ENCODE measurements at regions not wholly inside any gene's neighbourhood (a gene's known extent, or its start where the extent isn't known, plus 50 kb on each side); places are given as distances from the start of the nearest gene placed in this dataset.

DNA sequence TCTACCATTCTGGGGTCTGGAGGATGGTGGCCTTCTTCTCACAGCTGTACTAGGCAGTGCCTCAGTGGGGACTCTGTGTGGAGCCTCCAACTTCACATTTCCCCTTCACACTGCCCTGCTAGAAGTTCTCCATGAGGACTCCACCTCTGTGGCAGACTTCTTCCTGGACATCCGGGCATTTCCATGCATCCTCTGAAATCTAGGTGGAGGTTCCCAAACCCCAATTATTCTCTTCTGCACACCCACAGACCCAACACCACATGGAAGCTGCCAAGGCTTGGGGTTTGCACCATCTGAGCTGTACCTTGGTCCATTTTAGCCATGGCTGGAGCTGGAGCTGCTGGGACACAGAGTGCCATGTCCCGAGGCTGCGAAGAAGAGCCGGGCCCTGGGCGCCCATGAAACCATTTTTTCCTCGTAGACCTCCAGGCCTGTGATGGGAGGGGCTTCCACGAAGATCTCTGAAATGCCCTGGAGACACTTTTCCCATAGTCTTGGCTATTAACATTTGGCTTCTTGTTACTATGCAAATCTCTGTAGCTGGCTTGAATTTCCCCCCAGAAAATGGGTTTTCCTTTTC, 170.5 kb downstream of the FOXD2 start:
- no peak for DNase-seq

DNA sequence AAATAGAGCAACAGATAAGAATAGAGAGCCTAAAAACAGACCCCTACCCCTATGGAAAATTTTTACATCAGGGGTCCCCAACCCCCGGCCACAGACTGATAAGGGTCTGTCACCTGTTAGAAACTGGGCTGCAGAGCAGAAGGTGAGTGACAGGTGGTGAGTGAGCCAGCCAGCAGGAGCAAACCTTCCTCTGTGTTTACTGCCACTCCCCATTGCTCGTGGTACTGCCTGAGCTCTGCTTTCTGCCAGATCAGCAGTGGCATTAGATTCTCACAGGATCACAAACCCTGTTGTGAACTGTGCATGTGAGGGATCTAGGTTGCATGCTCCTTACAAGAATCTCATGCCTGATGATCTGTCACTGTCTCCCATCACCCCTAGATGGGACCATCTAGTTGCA, 174.1 kb downstream of the FOXD2 start:
- no peak for DNase-seq

DNA sequence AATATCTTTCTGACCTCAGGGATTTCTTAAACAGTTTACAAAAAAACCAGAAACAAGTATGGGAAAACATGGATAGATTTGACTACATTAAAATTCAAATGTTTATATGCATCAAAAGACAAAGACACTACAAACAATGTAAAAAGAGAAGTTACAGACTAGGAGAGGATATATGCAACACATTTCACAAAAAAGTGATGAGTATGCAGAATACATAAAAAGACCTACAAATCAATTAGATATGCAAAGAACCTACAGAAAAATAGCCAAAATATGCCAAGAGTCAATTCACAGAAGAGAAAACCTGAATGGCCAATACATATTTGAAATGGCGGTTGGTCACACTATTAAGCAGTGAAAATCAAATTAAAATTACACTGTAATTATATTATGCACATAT, 175.0 kb downstream of the FOXD2 start:
- no peak for DNase-seq

- DNase-seq, result no peak
These were observed 178.2 kb downstream of the FOXD2 start for GRCh38 chr1:47616036-47616435.

DNA sequence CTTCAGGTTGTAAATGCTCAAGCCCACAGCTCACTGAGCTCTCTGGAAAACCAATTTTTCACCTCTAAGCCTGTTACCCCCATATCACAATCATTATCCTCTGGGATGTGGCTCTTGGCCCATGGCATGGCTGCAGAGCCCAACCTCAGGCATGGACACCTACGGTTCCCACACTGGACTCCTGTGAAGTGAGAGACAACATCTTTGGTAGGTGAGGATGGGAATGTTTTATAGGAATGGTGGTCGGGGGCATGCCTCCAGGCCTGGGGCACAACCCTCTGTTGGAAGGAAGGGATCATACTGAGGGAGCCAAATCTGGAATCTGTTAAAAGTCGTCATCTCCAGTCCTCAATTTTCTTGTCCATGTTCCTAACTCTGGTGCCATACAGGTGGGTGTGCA, 179.1 kb downstream of the FOXD2 start:
- no peak for DNase-seq

- DNase-seq, result no peak
These were observed 179.8 kb downstream of the FOXD2 start for GRCh38 chr1:47617381-47618221.

DNA sequence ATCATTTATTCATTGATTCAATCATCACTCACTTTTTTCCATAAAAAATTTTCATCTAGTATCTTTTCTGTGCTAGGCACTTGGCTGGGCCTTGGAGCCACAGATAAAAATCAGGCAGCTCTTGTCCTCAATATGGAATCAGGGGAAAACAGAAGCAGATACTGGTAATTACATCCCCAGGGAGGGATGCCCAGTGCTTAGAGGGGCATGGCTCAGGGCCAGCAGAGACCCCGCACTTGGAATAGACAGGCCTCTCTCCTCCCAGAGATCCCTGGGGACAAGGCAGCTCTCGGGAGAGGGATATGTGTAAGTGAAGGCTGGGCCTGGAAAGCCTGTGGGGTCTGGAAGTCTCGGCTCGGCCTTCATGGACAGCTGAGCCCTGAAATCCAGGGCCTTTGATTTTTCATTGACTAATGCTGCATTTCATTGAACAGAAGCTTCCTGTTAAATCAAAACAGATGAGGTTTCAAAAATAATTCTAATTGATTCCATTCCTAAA, 180.4 kb downstream of the FOXD2 start:
- DNase-seq, result no peak

DNA sequence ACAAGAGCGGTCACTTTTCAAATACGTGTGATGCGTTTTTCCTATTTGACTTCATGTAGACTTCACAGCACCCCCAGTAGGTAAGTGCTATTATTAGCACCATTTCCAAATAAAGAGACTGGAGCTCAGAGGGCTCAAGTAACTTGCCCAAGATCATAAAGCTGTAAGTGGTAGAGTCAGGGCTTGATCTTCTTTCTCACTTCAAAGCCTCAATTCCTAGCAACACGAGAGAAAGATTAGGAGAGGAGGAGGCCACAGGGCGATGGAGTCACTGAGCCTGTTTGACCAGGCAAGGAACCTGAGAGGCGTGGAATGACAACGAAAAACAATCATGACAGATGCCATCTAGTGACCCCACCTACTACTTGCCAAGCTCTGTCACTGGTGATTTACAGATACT, 181.0 kb downstream of the FOXD2 start:
- no peak for DNase-seq

GRCh38 chr1:47621483-47621882, 183.6 kb downstream of the FOXD2 start:
- no peak for DNase-seq

- DNase-seq, result no peak
These were observed 184.1 kb downstream of the FOXD2 start for GRCh38 chr1:47621977-47622376.

DNA sequence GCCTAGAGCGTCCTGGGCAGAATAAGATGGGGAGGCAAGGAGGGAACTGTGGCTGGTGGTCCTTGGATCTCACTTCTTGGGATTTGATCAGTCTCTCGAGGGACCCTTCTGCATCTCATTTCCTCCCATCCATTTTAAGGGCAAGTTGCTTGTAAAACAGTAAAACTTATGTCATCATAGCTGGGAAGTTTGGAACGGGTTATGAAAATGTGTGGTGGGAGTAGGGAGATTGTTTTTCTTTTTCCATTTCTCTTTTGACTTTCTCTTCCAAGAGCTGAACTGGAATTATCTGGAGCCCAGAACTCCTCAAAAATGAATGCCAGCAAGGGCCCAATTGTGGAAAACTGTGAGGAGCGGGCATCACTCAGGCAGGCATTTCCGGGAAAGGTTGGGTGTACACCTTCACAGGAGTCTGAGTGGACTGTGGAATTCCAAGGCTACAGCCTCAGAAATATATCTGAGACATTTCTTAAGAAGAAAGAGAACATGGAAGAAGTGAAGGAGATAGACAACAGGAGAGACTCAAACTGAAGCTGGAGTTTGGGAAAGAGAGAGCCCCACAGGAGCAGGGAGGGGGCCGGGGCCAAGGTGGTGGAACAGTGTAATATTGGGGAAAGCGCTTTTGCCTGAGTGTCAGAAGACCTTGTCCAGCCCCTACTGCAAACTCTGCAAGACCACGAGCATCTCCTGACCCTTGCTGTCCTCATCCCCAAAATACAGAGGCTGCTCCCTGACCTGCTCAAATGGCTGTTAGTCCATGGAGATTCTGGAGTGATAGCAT, 185.1 kb downstream of the FOXD2 start:
- no peak for DNase-seq

DNA sequence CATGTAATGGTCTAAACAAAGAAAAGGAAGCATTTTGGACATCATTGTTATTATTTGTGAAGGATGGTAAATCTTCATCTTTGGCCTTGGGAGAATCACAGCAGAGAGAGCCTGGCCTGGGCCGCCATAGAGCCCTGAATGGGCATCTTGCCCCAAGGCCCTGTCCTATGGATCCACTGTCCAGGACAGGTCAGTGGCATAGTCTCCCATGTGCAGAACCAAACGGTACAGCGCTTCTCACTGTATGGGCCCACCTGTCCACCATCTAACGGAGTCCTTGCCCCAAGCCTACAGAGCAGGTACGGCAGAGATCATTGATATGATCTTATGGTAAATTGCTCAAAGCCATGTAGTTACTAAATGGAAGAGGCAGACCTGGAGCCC, 185.7 kb downstream of the FOXD2 start:
- DNase-seq, result no peak

- DNase-seq, result no peak
These were observed 186.7 kb downstream of the FOXD2 start for GRCh38 chr1:47624531-47624930.

DNA sequence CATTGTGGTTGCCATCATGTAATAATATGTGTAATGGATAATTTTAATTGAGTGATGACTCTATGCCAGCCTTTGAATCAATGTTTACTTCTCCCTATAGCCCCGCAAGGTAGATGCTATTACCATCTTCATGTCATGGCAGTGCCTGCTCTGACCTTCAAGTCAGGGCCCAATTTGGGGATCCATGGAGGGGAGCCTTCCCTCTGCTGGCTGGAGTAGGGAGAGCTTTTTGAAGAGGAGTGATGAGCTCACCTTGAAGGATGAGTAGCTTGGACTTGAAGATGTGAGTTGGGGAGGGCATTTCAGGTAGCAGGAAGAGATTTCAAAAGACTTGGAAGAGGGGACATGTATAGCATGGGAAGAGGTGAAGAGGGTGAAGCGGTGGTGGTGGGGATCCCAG, 189.2 kb downstream of the FOXD2 start:
- DNase-seq, result no peak

GRCh38 chr1:47627471-47628370, 189.9 kb downstream of the FOXD2 start:
- no peak for DNase-seq

- no peak for DNase-seq
These were observed 191.4 kb downstream of the FOXD2 start for GRCh38 chr1:47629201-47629600.

DNA sequence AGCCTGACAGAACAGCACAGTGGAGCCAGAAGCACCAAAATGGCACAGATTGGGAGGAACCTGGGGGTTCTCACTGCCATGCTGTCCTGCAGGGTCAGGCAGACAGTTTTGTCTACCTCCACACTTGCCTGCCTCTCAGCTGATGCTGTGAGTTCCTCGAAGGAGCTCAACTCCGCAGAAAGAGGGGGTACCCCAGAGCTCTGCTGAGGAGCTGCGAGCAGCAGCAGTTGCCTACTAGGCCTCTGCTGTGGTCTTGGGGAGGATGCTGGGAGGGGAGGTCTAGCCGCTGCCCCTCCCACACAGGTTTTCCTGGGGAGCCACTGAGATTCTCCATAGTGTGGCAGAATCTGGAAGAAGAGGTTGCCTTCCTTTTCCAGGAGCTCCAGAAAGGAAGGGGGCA, 192.5 kb downstream of the FOXD2 start:
- DNase-seq, result no peak

DNA sequence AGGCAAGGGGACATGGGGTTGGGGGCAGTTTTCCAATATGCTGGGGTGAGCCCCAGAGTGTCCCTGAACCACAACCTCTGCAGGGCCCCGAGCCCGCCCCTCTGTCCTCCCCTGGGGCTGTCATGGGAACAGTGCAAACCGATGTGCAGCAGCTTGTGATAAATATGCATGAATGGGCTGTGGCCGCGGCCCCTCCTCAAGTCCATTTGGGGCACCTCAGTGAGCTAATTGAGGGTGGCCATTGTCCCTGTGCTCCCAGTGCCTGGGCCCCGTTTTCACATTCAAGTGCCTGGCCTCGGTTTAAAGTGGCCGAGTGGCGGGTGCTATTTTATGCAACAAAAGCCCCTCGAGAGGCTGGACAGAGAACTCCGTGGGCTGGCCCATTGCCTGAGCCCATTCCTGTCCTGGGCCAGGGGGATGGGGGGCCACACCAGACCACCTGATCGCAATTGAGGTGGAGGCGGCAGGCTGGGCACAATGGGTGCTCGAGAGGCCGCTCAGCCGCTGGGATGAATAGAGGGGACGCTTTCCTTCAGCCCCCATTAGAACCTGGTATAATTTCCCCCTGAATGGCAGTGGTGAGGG, 193.7 kb downstream of the FOXD2 start:
- no peak for DNase-seq

- DNase-seq, result no peak
These were observed 197.3 kb downstream of the FOXD2 start for GRCh38 chr1:47635111-47635510.

- DNase-seq, result no peak
These were observed 197.8 kb downstream of the FOXD2 start for GRCh38 chr1:47635597-47635996.

GRCh38 chr1:47637111-47637685, 199.4 kb downstream of the FOXD2 start:
- DNase-seq, result no peak

GRCh38 chr1:47638240-47638639, 200.4 kb downstream of the FOXD2 start:
- no peak for DNase-seq
